ENCODE measurements at regions not wholly inside any gene's neighbourhood (a gene's known extent, or its start where the extent isn't known, plus 50 kb on each side); places are given as distances from the start of the nearest gene placed in this dataset.

DNA sequence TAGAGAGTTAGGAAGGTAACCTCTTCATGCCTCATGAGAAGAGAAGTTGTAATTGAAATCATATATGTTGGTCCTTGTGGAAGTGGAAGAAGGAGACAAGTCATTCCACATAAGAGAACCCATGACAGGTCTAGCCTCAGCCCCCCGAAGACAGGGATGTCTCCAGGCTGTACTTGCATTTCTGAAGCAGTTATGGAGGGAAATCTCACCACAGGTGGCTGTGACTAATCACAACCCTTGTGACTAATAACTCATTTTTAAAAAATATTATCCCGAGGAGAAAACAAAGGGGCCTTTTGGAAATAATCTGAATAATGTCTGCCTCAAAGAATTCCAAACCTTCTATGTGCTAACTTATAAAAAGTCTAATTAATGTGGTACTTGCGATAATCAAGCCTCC lies 262.1 kb upstream of the RPS23 start:
- TF ChIP-seq, protein P1, sequence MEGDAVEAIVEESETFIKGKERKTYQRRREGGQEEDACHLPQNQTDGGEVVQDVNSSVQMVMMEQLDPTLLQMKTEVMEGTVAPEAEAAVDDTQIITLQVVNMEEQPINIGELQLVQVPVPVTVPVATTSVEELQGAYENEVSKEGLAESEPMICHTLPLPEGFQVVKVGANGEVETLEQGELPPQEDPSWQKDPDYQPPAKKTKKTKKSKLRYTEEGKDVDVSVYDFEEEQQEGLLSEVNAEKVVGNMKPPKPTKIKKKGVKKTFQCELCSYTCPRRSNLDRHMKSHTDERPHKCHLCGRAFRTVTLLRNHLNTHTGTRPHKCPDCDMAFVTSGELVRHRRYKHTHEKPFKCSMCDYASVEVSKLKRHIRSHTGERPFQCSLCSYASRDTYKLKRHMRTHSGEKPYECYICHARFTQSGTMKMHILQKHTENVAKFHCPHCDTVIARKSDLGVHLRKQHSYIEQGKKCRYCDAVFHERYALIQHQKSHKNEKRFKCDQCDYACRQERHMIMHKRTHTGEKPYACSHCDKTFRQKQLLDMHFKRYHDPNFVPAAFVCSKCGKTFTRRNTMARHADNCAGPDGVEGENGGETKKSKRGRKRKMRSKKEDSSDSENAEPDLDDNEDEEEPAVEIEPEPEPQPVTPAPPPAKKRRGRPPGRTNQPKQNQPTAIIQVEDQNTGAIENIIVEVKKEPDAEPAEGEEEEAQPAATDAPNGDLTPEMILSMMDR (IDR thresholded peaks at IDR 0.05; ENCODE audit: insufficient read depth, low read length): no peak
- no peak for TF ChIP-seq POLR2AphosphoS5 (IDR thresholded peaks at IDR 0.05; ENCODE audit: low read depth)
- TF ChIP-seq, protein P2, sequence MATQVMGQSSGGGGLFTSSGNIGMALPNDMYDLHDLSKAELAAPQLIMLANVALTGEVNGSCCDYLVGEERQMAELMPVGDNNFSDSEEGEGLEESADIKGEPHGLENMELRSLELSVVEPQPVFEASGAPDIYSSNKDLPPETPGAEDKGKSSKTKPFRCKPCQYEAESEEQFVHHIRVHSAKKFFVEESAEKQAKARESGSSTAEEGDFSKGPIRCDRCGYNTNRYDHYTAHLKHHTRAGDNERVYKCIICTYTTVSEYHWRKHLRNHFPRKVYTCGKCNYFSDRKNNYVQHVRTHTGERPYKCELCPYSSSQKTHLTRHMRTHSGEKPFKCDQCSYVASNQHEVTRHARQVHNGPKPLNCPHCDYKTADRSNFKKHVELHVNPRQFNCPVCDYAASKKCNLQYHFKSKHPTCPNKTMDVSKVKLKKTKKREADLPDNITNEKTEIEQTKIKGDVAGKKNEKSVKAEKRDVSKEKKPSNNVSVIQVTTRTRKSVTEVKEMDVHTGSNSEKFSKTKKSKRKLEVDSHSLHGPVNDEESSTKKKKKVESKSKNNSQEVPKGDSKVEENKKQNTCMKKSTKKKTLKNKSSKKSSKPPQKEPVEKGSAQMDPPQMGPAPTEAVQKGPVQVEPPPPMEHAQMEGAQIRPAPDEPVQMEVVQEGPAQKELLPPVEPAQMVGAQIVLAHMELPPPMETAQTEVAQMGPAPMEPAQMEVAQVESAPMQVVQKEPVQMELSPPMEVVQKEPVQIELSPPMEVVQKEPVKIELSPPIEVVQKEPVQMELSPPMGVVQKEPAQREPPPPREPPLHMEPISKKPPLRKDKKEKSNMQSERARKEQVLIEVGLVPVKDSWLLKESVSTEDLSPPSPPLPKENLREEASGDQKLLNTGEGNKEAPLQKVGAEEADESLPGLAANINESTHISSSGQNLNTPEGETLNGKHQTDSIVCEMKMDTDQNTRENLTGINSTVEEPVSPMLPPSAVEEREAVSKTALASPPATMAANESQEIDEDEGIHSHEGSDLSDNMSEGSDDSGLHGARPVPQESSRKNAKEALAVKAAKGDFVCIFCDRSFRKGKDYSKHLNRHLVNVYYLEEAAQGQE (IDR thresholded peaks at IDR 0.05; ENCODE audit: insufficient replicate concordance, low read depth): no peak

All from HL-60 (cell line).